ENCODE measurements at regions not wholly inside any gene's neighbourhood (a gene's known extent, or its start where the extent isn't known, plus 50 kb on each side); places are given as distances from the start of the nearest gene placed in this dataset.

DNA sequence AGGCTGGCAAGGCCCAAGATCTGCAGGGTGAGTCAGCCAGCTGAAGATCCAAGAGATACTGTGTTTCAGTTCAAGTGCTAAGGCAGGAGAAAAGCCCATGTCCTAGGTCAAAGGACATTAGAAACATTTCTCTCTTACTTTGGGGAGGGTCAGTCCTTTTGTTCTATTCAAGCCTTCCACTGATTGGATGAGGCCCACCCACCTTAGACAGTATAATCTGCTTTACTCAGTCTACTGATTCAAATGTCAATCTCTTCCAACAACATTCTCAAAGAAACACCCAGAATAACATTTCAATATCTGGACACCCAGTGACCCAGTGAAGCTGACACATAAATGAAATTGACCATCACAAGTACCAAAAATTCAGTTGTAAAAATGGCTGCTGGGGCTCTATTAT is 367.8 kb upstream of the ZP4 start:
- Histone ChIP-seq H3K14ac (ENCODE audit: insufficient read depth, low read length) (no peak overlapping the region), H2AFZ (ENCODE audit: low read length) (no peak overlapping the region), H3K9ac (ENCODE audit: extremely low read depth, insufficient read length, low read length) (no peak overlapping the region), H4K8ac (replicated peaks; ENCODE audit: insufficient read length, low read depth, low read length) (no peak overlapping the region), H3K56ac (ENCODE audit: insufficient read length, low read depth, low read length) (no peak overlapping the region), H2BK120ac (ENCODE audit: low read depth, low read length, poor library complexity, severe bottlenecking) (no peak overlapping the region), H3K27ac (ENCODE audit: insufficient read length, low read depth, low read length) (no peak overlapping the region), H3K4ac (ENCODE audit: low read depth, low read length) (no peak overlapping the region), H3K23me2 (ENCODE audit: insufficient read length, low read depth, low read length, poor library complexity, severe bottlenecking) (no peaks in the 10 kb centered on the region), H2AK5ac (ENCODE audit: insufficient read length, low read length) (no peak overlapping the region), H3K9me3 (ENCODE audit: control insufficient read depth, low read depth, low read length) (no peaks in the 10 kb centered on the region), H3K27me3 (ENCODE audit: insufficient read depth, low read length) (no peaks in the 10 kb centered on the region), H2BK20ac (ENCODE audit: low read depth, low read length, poor library complexity, severe bottlenecking) (no peak overlapping the region), H3T11ph (ENCODE audit: low read length) (no peak overlapping the region), H2BK12ac (ENCODE audit: insufficient read length, low read depth, low read length) (no peak overlapping the region), H4K91ac (ENCODE audit: insufficient read length, low read depth, low read length) (no peak overlapping the region), H2BK15ac (ENCODE audit: low read depth, low read length) (no peak overlapping the region), H4K5ac (ENCODE audit: insufficient read length, low read depth, low read length) (no peak overlapping the region), H3K79me1 (ENCODE audit: insufficient read depth, low read depth, low read length, poor library complexity, severe bottlenecking) (no peaks in the 10 kb centered on the region), H3K18ac (ENCODE audit: insufficient read length, low read depth, low read length) (no peak overlapping the region), H3K79me2 (ENCODE audit: insufficient read depth, low read length) (no peaks in the 10 kb centered on the region), H4K20me1 (ENCODE audit: control insufficient read depth, insufficient read depth, insufficient read length) (no peaks in the 10 kb centered on the region), H3K4me2 (ENCODE audit: insufficient read depth, insufficient read length, low read length) (no peak overlapping the region), H3K23ac (ENCODE audit: insufficient read length, low read depth, low read length) (no peak overlapping the region), H3K4me1 (ENCODE audit: insufficient read depth, low read length) (peaks cover 4% of the 10 kb centered on the region), H2BK5ac (ENCODE audit: insufficient read length, low read length) (no peak overlapping the region)
- Mint-ChIP-seq H3K27me3 (ENCODE audit: low read depth) (no peaks in the 10 kb centered on the region), H3K4me3 (no peak overlapping the region), H3K36me3 (ENCODE audit: insufficient read depth in 1 of 3, low read depth in 3 of 3) (peaks cover 0 to under 1% (median 0%) of the 10 kb centered on the region in 3 experiments; a peak in 2 of 7 replicates), H3K9me3 (no peaks in the 10 kb centered on the region), H3K27ac (no peak overlapping the region), H3K4me1 (peaks cover 20 to 27% of the 10 kb centered on the region in 2 experiments)
- no peak for DNase-seq
- TF ChIP-seq, protein P1, sequence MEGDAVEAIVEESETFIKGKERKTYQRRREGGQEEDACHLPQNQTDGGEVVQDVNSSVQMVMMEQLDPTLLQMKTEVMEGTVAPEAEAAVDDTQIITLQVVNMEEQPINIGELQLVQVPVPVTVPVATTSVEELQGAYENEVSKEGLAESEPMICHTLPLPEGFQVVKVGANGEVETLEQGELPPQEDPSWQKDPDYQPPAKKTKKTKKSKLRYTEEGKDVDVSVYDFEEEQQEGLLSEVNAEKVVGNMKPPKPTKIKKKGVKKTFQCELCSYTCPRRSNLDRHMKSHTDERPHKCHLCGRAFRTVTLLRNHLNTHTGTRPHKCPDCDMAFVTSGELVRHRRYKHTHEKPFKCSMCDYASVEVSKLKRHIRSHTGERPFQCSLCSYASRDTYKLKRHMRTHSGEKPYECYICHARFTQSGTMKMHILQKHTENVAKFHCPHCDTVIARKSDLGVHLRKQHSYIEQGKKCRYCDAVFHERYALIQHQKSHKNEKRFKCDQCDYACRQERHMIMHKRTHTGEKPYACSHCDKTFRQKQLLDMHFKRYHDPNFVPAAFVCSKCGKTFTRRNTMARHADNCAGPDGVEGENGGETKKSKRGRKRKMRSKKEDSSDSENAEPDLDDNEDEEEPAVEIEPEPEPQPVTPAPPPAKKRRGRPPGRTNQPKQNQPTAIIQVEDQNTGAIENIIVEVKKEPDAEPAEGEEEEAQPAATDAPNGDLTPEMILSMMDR (conservative IDR thresholded peaks at IDR 0.05), result no peak
